MM.1S (cell line): ENCODE measurements at regions not wholly inside any gene's neighbourhood (a gene's known extent, or its start where the extent isn't known, plus 50 kb on each side); places are given as distances from the start of the nearest gene placed in this dataset.

Experiments
- EZH2 ChIP-seq: fragments of 300-600 bp; sonication (generic); optimal IDR thresholded peaks from 2 replicates; pipeline ENCODE3; 2017; ENCODE audit warnings: low read depth, mild to moderate bottlenecking, antibody characterized with exemption, low read length, mixed read lengths
- EZH2phosphoT487 ChIP-seq: fragments of 300-600 bp; sonication (generic); IDR thresholded peaks from 2 replicates; pipeline ENCODE4 v1.6.1; 2018; ENCODE audit warnings: antibody characterized with exemption, low read length
- TF ChIP-seq, protein P1 (sequence below): fragments of 300-600 bp; sonication (generic); IDR thresholded peaks from 2 replicates; pipeline ENCODE4 v1.5.1; 2016; ENCODE audit warnings: antibody characterized with exemption, low read length, mixed read lengths

DNA sequence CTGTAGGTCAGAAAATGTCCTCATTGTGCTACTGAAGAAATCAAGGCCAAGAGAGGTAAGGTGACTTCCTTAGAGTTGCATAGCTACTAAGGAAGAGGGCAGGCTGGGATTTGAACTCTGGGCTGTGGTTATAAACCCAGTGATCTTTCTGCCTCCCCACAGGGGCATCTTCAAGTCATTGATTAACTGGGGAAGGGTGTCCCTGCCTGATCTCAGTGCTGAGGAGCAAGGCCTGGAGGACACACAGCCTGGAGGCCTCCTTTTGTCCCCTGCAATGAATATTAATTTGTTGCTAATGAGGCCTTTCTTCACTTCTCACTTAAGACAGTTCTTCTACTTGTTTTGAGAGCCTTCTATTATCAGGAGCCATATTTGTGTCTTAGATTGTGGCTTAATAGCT, 83.8 kb downstream of the KATNIP start:
- TF ChIP-seq, protein P1, sequence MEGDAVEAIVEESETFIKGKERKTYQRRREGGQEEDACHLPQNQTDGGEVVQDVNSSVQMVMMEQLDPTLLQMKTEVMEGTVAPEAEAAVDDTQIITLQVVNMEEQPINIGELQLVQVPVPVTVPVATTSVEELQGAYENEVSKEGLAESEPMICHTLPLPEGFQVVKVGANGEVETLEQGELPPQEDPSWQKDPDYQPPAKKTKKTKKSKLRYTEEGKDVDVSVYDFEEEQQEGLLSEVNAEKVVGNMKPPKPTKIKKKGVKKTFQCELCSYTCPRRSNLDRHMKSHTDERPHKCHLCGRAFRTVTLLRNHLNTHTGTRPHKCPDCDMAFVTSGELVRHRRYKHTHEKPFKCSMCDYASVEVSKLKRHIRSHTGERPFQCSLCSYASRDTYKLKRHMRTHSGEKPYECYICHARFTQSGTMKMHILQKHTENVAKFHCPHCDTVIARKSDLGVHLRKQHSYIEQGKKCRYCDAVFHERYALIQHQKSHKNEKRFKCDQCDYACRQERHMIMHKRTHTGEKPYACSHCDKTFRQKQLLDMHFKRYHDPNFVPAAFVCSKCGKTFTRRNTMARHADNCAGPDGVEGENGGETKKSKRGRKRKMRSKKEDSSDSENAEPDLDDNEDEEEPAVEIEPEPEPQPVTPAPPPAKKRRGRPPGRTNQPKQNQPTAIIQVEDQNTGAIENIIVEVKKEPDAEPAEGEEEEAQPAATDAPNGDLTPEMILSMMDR: no peak
- TF ChIP-seq EZH2 (no peak), EZH2phosphoT487 (no peak)
